Ishikawa (cell line): ENCODE measurements at regions not wholly inside any gene's neighbourhood (a gene's known extent, or its start where the extent isn't known, plus 50 kb on each side); places are given as distances from the start of the nearest gene placed in this dataset.

Source experiments
- CEBPB ChIP-seq: IDR thresholded peaks from 2 replicates; pipeline ENCODE4 v1.6.1; 2012
- CREB1 ChIP-seq: IDR thresholded peaks from 2 replicates; pipeline ENCODE4 v1.6.1; 2012; ENCODE audit warnings: low read depth
- EGR1 ChIP-seq: IDR thresholded peaks from 2 replicates; pipeline ENCODE4 v1.6.1; 2012
- EP300 ChIP-seq: IDR thresholded peaks from 2 replicates; pipeline ENCODE4 v1.6.1; 2012; ENCODE audit warnings: borderline replicate concordance
- FOXM1 ChIP-seq: IDR thresholded peaks from 2 replicates; pipeline ENCODE4 v1.6.1; 2012; ENCODE audit warnings: low read depth, borderline replicate concordance
- MAX ChIP-seq: IDR thresholded peaks from 2 replicates; pipeline ENCODE4 v1.6.1; 2012
- NFIC ChIP-seq: IDR thresholded peaks from 2 replicates; pipeline ENCODE4 v1.6.1; 2012
- RAD21 ChIP-seq: IDR thresholded peaks from 2 replicates; pipeline ENCODE4 v1.6.1; 2012; ENCODE audit warnings: low read depth
- REST ChIP-seq: IDR thresholded peaks from 2 replicates; pipeline ENCODE4 v1.6.1; 2012; ENCODE audit warnings: low read depth, mild to moderate bottlenecking
- TAF1 ChIP-seq: IDR thresholded peaks from 2 replicates; pipeline ENCODE4 v1.6.1; 2012; ENCODE audit warnings: low read depth, mild to moderate bottlenecking
- TCF12 ChIP-seq: IDR thresholded peaks from 2 replicates; pipeline ENCODE4 v1.6.1; 2012; ENCODE audit warnings: low read depth
- TEAD4 ChIP-seq: IDR thresholded peaks from 2 replicates; pipeline ENCODE4 v1.6.1; 2012
- USF1 ChIP-seq: IDR thresholded peaks from 2 replicates; pipeline ENCODE4 v1.6.1; 2012
- YY1 ChIP-seq: IDR thresholded peaks from 2 replicates; pipeline ENCODE4 v1.6.1; 2012; ENCODE audit warnings: low read depth
- ZBTB7A ChIP-seq: IDR thresholded peaks from 2 replicates; pipeline ENCODE4 v1.6.1; 2012; ENCODE audit warnings: low read depth

GRCh38 chr11:86726118-86726753 is 53.8 kb upstream of the ME3 start:
- 0 out of 2 replicates have a peak, but pooled peaks have one; percentile 29 for TF ChIP-seq TCF12
- no peak for TF ChIP-seq FOXM1
- TF ChIP-seq TEAD4 = peak; percentile 55
- TF ChIP-seq EP300 = peak; percentile 46; the same call in 1 of the 2 replicates

- no peak for TF ChIP-seq ZBTB7A
- no peak for TF ChIP-seq EP300
Measured at GRCh38 chr11:86724137-86724536, 51.7 kb upstream of the ME3 start.

GRCh38 chr11:86723281-86723680 is 50.9 kb upstream of the ME3 start:
- no peak for TF ChIP-seq RAD21
- no peak for TF ChIP-seq EP300
- TF ChIP-seq EGR1 = no peak
- TF ChIP-seq CREB1 = no peak
- no peak for TF ChIP-seq YY1
- no peak for TF ChIP-seq TAF1
- no peak for TF ChIP-seq MAX
- TF ChIP-seq TCF12 = no peak
- no peak for TF ChIP-seq NFIC
- TF ChIP-seq ZBTB7A = no peak
- TF ChIP-seq REST = no peak
- TF ChIP-seq CEBPB = no peak
- no peak for TF ChIP-seq FOXM1

GRCh38 chr11:86722748-86723147 is 50.3 kb upstream of the ME3 start:
- TF ChIP-seq CREB1 = no peak
- no peak for TF ChIP-seq EGR1
- no peak for TF ChIP-seq TEAD4
- TF ChIP-seq EP300 = no peak
- no peak for TF ChIP-seq YY1
- TF ChIP-seq NFIC = no peak
- TF ChIP-seq TAF1 = no peak
- TF ChIP-seq CEBPB = no peak
- no peak for TF ChIP-seq FOXM1
- no peak for TF ChIP-seq RAD21
- TF ChIP-seq ZBTB7A = no peak
- no peak for TF ChIP-seq USF1
- no peak for TF ChIP-seq MAX
- no peak for TF ChIP-seq TCF12
- TF ChIP-seq REST = no peak
